Neuronal stem cell (in vitro differentiated cells): ENCODE measurements at regions not wholly inside any gene's neighbourhood (a gene's known extent, or its start where the extent isn't known, plus 50 kb on each side); places are given as distances from the start of the nearest gene placed in this dataset.

Experiments
- DNase-seq: peaks from one replicate; pipeline ENCODE4 v3.0.0-alpha.2; 2013; ENCODE audit warnings: low spot score
- H2AFZ ChIP-seq: one replicate; pipeline ENCODE4 v1.6.1; 2013; ENCODE audit warnings: mild to moderate bottlenecking, low read length, inconsistent platforms
- H2AK5ac ChIP-seq: 2 replicates; pipeline ENCODE4 v1.6.1; 2013; ENCODE audit warnings: low read depth, mild to moderate bottlenecking, inconsistent platforms, low read length, moderate library complexity, mixed read lengths
- H2BK120ac ChIP-seq: 2 replicates; pipeline ENCODE4 v1.6.1; 2013; ENCODE audit warnings: low read depth, mild to moderate bottlenecking, inconsistent platforms, low read length, moderate library complexity, mixed read lengths
- H2BK12ac ChIP-seq: one replicate; pipeline ENCODE4 v1.6.1; 2013; ENCODE audit warnings: low read length, inconsistent platforms
- H2BK15ac ChIP-seq: 2 replicates; pipeline ENCODE4 v1.6.1; 2013; ENCODE audit warnings: mild to moderate bottlenecking, low read length, inconsistent platforms, mixed read lengths
- H2BK5ac ChIP-seq: one replicate; pipeline ENCODE4 v1.6.1; 2013; ENCODE audit warnings: inconsistent platforms, mild to moderate bottlenecking, low read length, moderate library complexity
- H3K14ac ChIP-seq: one replicate; pipeline ENCODE4 v1.6.1; 2013; ENCODE audit warnings: low read length, inconsistent platforms
- H3K18ac ChIP-seq: 2 replicates; pipeline ENCODE4 v1.6.1; 2013; ENCODE audit warnings: low read length, inconsistent platforms
- H3K23ac ChIP-seq: 2 replicates; pipeline ENCODE4 v1.6.1; 2013; ENCODE audit warnings: low read depth, mild to moderate bottlenecking, mixed read lengths, low read length, inconsistent platforms; ENCODE audit not compliant: poor library complexity
- H3K27ac ChIP-seq: replicated peaks from 3 replicates; pipeline ENCODE4 v1.5.1; 2013; ENCODE audit warnings: low read length, inconsistent platforms
- H3K27me3 ChIP-seq, 3 experiments: 2 replicates each; pipeline ENCODE4 v1.6.1; 2013; ENCODE audit warnings: low read length in 3 of 3, mild to moderate bottlenecking in 2 of 3, inconsistent platforms in 1 of 3, low read depth in 1 of 3, mixed read lengths in 1 of 3, moderate library complexity in 1 of 3; ENCODE audit not compliant: control insufficient read depth in 3 of 3, insufficient read depth in 3 of 3
- H3K36me3 ChIP-seq, 2 donors: replicated peaks in 1 of 2; 2 replicates each; pipeline ENCODE4 v1.6.1; 2013; ENCODE audit warnings: low read length in 2 of 2; ENCODE audit not compliant: control insufficient read depth in 2 of 2, insufficient read depth in 2 of 2
- H3K4ac ChIP-seq: 2 replicates; pipeline ENCODE4 v1.6.1; 2013; ENCODE audit warnings: inconsistent platforms, mild to moderate bottlenecking, low read length, moderate library complexity
- H3K4me1 ChIP-seq, 2 donors: 1 replicate in 1 of 2; 2 replicates in 1 of 2; pipeline ENCODE4 v1.6.1; 2013; ENCODE audit warnings: low read length in 2 of 2, low read depth in 1 of 2; ENCODE audit not compliant: control insufficient read depth in 2 of 2, insufficient read depth in 1 of 2
- H3K4me2 ChIP-seq: one replicate; pipeline ENCODE4 v1.6.1; 2013; ENCODE audit warnings: mild to moderate bottlenecking, low read length, inconsistent platforms; ENCODE audit not compliant: insufficient read depth, poor library complexity, severe bottlenecking
- H3K4me3 ChIP-seq, 2 donors: 2 replicates each; pipeline ENCODE4 v1.5.1; 2013; ENCODE audit warnings: low read length in 2 of 2, mild to moderate bottlenecking in 2 of 2, inconsistent platforms in 1 of 2, moderate library complexity in 1 of 2
- H3K79me1 ChIP-seq: one replicate; pipeline ENCODE4 v1.6.1; 2013; ENCODE audit warnings: low read depth, mild to moderate bottlenecking, inconsistent platforms, low read length, moderate library complexity
- H3K9ac ChIP-seq: one replicate; pipeline ENCODE4 v1.6.1; 2013; ENCODE audit warnings: mild to moderate bottlenecking, low read depth, low read length, inconsistent platforms; ENCODE audit not compliant: poor library complexity
- H3K9me3 ChIP-seq, 2 donors: replicated peaks in 1 of 2; 2 replicates each; pipeline versions ENCODE3 to v1.6.1; 2013; ENCODE audit warnings: low read length in 2 of 2, mild to moderate bottlenecking in 2 of 2, inconsistent platforms in 1 of 2, low read depth in 1 of 2, mixed read lengths in 1 of 2, moderate library complexity in 1 of 2; ENCODE audit not compliant: control insufficient read depth in 2 of 2, insufficient read depth in 1 of 2
- H4K8ac ChIP-seq: one replicate; pipeline ENCODE4 v1.6.1; 2013; ENCODE audit warnings: low read depth, mild to moderate bottlenecking, inconsistent platforms, low read length, moderate library complexity
- H4K91ac ChIP-seq: one replicate; pipeline ENCODE4 v1.6.1; 2013; ENCODE audit warnings: low read length, low read depth, mild to moderate bottlenecking, inconsistent platforms; ENCODE audit not compliant: poor library complexity
- WGBS, 2 donors: extraction: QIAGEN DNeasy Blood & Tissue Kit; methylation state at CpG; one replicate each; pipeline ENCODE4 v1.1.7; 2013; ENCODE audit warnings: missing lambda C conversion rate in 2 of 2, mixed read lengths in 1 of 2; ENCODE audit not compliant: insufficient read length in 2 of 2, insufficient replicate concordance in 1 of 2; ENCODE audit errors: extremely low coverage in 2 of 2; 5-methylcytosine and 5-hydroxymethylcytosine counted together

DNA sequence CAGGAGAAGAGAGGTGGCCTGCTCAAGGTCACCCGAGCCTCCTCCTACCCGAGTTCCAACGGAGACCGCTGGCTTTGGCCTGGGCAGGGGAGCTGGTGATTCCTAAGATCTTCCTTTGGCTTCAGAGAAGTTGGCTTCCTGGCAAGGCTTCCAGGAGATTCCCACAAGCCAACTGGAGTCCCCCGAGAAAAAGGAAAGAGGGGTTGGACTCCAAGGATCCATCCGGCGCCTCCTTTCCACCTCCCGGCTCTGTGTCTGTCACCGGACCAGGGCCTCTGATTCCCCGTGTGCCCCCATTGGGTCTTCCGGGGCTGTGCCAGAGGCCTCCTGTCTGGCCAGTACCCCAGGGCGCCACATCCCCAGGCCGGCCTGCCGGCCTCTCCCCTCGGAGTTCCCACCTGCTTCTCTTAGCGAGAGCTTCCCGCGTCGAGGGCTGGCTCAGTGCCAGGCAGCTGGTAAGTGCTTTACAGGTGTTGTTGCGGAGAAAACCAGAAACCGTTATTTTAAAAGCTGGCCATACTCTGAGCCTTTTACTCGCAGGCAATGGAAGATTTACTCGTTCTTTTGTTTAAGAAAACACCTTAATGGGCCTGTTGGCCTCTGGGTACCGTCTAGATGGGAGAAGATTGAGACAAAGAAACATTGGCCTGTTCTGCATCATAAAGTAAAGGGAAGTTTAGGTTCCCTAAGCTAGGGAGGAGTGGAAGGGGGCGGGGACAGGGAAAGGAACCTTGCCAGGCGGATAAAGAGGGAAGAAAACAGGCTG is 258.4 kb upstream of the SDK2 start:
- H2AFZ ChIP-seq: peak overlapping the region; percentile 70
- no peaks in the 10 kb centered on the region for H3K36me3 ChIP-seq
- H4K91ac ChIP-seq: no peak overlapping the region
- no peak overlapping the region for H2BK12ac ChIP-seq
- no peak overlapping the region for H3K14ac ChIP-seq
- H3K79me1 ChIP-seq: no peaks in the 10 kb centered on the region
- no peak overlapping the region for H3K9ac ChIP-seq
- no CpG with 5 or more reads among the region's 26 CpGs for WGBS, 2 donors
- no peaks in the 10 kb centered on the region for H3K9me3 ChIP-seq
- H3K4ac ChIP-seq: no peak overlapping the region
- peak overlapping the region; percentile 66 for H3K18ac ChIP-seq
- peaks cover 0 to 13% of the 10 kb centered on the region in 2 donors for H3K4me1 ChIP-seq
- H3K23ac ChIP-seq: no peak overlapping the region
- H3K27ac ChIP-seq: no peak overlapping the region
- peak overlapping the region; percentile 58 for H3K4me2 ChIP-seq
- DNase-seq: no peak
- H2BK15ac ChIP-seq: peak overlapping the region; percentile 90
- no peak overlapping the region for H2BK5ac ChIP-seq
- H4K8ac ChIP-seq: no peak overlapping the region
- no peak overlapping the region for H2BK120ac ChIP-seq
- H3K4me3 ChIP-seq: no peak overlapping the region
- peaks cover 0 to 45% (median 37%) of the 10 kb centered on the region in 3 experiments for H3K27me3 ChIP-seq
- no peak overlapping the region for H2AK5ac ChIP-seq

DNA sequence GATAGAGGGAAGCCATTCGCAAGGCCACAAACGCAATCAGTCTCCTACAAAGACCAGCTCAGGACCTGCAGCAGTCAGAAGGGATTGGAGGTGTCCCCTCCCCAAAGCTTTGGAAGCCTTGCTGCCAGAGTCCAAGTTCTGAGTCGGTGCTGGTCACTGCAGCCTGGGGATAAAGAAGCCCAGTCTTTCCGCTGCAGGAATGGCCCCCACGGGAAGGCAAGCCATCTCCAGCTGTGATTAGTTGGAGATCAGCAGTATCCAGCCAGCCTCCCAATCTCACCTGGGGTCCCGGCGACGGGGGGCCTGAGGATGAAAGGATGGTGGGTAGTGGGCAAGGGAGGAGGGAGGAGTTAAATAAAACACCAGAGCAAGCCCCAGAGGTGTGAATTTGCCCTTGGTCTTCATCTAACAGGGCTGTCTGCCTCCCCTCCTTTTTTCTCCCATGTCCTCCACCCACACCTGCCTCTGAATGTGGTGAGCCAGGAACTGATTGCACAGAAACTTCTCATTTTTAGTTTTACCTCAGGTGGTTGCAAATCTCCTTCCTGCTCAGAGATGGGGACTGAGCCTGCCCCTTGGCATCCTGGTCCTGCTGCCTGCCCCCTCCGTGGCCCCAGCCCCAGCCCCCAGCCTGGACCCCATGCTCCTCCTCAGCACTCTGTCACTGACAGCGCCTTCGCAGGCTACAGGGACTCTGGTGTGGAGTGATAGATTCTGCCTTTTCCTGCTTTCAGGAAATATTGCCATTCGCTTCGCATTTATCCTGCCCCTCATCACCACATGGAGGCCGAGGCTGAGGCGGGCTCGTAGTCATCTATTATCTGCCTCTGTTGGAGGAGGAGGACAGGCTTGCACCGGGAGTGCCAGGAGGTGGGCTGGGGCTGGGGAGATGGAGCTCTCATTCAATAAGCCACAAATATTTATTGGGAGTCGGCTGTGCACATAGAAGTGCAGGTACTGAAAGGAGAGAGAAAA is 262.9 kb upstream of the SDK2 start:
- H2BK5ac ChIP-seq: no peak overlapping the region
- H3K4ac ChIP-seq: no peak overlapping the region
- no peak overlapping the region for H2AK5ac ChIP-seq
- no peak for DNase-seq
- no peak overlapping the region for H3K23ac ChIP-seq
- no peak overlapping the region for H4K91ac ChIP-seq
- H3K4me3 ChIP-seq: no peak overlapping the region
- no CpG with 5 or more reads among the region's 18 CpGs for WGBS, 2 donors
- H3K36me3 ChIP-seq: no peaks in the 10 kb centered on the region
- no peak overlapping the region for H3K4me2 ChIP-seq
- no peak overlapping the region for H3K9ac ChIP-seq
- no peaks in the 10 kb centered on the region for H3K79me1 ChIP-seq
- H2BK120ac ChIP-seq: no peak overlapping the region
- H2BK12ac ChIP-seq: no peak overlapping the region
- no peak overlapping the region for H2AFZ ChIP-seq
- peak overlapping the region; percentile 3 for H3K18ac ChIP-seq
- no peak overlapping the region for H2BK15ac ChIP-seq
- H3K27me3 ChIP-seq: peaks cover 0 to 25% (median 19%) of the 10 kb centered on the region in 3 experiments
- H3K4me1 ChIP-seq: peaks cover 0 to 10% of the 10 kb centered on the region in 2 donors
- no peak overlapping the region for H4K8ac ChIP-seq
- no peaks in the 10 kb centered on the region for H3K9me3 ChIP-seq
- H3K14ac ChIP-seq: no peak overlapping the region
- no peak overlapping the region for H3K27ac ChIP-seq

DNA sequence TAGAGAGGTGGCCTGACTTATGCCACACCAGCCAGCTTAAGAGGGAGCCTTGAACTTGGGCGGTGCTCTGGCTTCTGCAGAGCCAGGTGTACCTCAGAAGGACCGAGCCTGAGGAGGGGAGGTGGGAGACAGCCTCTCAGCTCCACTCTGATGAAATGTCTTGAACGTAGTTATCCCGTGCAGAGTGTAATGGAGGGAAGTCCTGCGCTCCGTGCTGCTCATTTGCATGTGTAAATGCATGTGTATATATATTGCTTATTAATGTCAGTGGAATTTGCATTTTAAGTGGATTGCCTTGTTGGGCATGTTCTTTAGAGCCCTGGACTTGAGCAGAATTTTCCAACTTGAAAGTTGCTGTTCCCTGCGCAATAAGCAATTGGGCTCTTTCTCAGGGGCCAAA is 264.9 kb upstream of the SDK2 start:
- no peak overlapping the region for H4K8ac ChIP-seq
- no peak overlapping the region for H3K4ac ChIP-seq
- DNase-seq: no peak
- H3K4me1 ChIP-seq: no peaks in the 10 kb centered on the region
- no peak overlapping the region for H3K14ac ChIP-seq
- H3K27ac ChIP-seq: no peak overlapping the region
- WGBS, 2 donors: no CpG with 5 or more reads among the region's 7 CpGs
- H3K23ac ChIP-seq: no peak overlapping the region
- no peak overlapping the region for H3K4me2 ChIP-seq
- no peak overlapping the region for H3K4me3 ChIP-seq
- H2BK5ac ChIP-seq: no peak overlapping the region
- H2BK15ac ChIP-seq: no peak overlapping the region
- H3K9ac ChIP-seq: no peak overlapping the region
- H4K91ac ChIP-seq: no peak overlapping the region
- H2AK5ac ChIP-seq: no peak overlapping the region
- no peaks in the 10 kb centered on the region for H3K9me3 ChIP-seq
- no peak overlapping the region for H2BK12ac ChIP-seq
- no peak overlapping the region for H2AFZ ChIP-seq
- H3K79me1 ChIP-seq: no peaks in the 10 kb centered on the region
- no peak overlapping the region for H2BK120ac ChIP-seq
- H3K27me3 ChIP-seq: peaks cover 0 to 5% (median 2%) of the 10 kb centered on the region in 3 experiments
- H3K18ac ChIP-seq: no peak overlapping the region
- no peaks in the 10 kb centered on the region for H3K36me3 ChIP-seq

- WGBS, 2 donors: no CpG with 5 or more reads among the region's 4 CpGs
- Histone ChIP-seq H3K36me3 (no peaks in the 10 kb centered on the region), H2BK5ac (no peak overlapping the region), H3K27me3 (peaks cover 0 to 4% (median 0%) of the 10 kb centered on the region in 3 experiments), H3K4ac (no peak overlapping the region), H3K23ac (no peak overlapping the region), H2BK12ac (no peak overlapping the region), H2BK120ac (no peak overlapping the region), H3K9me3 (no peaks in the 10 kb centered on the region), H2BK15ac (no peak overlapping the region), H3K18ac (no peak overlapping the region), H3K79me1 (no peaks in the 10 kb centered on the region), H4K91ac (no peak overlapping the region), H3K4me3 (no peak overlapping the region), H3K27ac (no peak overlapping the region), H2AK5ac (no peak overlapping the region), H3K4me1 (no peaks in the 10 kb centered on the region), H4K8ac (no peak overlapping the region), H3K14ac (no peak overlapping the region), H2AFZ (no peak overlapping the region), H3K9ac (no peak overlapping the region), H3K4me2 (no peak overlapping the region)
- DNase-seq: no peak
Measured at GRCh38 chr17:73910206-73910605, 266.0 kb upstream of the SDK2 start.
